ENCODE measurements at regions not wholly inside any gene's neighbourhood (a gene's known extent, or its start where the extent isn't known, plus 50 kb on each side); places are given as distances from the start of the nearest gene placed in this dataset.

DNA sequence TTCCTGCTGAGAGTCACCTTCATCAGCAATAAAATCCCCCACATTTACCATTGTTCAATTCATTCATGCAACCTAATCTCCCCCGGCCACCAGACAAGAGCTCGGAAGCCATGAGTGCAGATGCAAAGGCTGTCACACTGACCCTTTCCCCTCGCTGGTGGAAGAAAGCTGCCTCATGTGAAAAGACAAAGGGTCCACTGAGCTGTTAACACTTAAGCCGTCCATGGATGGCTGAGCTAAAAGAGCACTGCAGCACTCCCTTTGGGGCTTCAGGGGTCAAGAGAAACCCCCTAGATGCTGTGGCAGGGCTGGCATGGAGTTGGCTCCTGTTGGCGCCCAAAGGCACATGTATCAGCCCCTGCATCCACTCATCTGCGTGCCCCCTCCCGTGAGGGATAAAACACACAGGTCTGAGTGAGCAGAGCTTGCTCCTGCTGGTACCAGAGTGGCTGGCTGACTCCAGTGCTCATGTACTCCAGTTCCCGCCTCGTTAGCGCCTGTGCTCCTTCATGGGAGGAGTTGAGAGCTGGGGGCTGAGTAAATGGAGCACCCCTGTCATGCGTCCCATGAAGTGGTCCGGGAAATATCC is 216.5 kb downstream of the PDHA2 start:
- TF ChIP-seq FOXM1 (IDR thresholded peaks at IDR 0.05; ENCODE audit: borderline replicate concordance, low read depth) = no peak

DNA sequence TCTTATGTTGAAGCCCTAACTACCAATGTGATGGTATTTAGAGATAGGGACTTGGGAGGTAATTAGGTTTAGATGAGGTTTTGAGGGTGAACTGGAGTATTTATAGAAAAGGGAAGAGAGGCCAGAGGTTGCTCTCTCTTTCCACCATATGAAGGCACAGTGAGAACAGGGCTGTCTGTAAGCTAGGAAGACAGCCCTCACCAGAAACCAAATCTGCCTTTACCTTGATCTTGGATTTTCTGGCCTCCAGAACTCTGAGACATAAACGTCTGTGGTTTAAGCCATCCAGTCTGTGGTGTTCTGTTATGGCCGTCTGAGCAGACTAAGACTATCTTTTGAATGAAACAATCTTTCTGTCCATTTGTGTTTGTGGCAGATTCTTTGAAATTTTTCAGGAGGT is 223.7 kb downstream of the PDHA2 start:
- TF ChIP-seq CREB1 (IDR thresholded peaks at IDR 0.05; ENCODE audit: low read depth) (no peak), ZBTB7A (IDR thresholded peaks at IDR 0.05; ENCODE audit: low read depth) (no peak), NFIC (IDR thresholded peaks at IDR 0.05) (no peak), FOXM1 (IDR thresholded peaks at IDR 0.05; ENCODE audit: borderline replicate concordance, low read depth) (no peak), TEAD4 (IDR thresholded peaks at IDR 0.05) (no peak), YY1 (IDR thresholded peaks at IDR 0.05; ENCODE audit: low read depth) (no peak), RAD21 (IDR thresholded peaks at IDR 0.05; ENCODE audit: low read depth) (no peak), EP300 (IDR thresholded peaks at IDR 0.05; ENCODE audit: borderline replicate concordance) (no peak), CEBPB (IDR thresholded peaks at IDR 0.05) (no peak), TCF12 (IDR thresholded peaks at IDR 0.05; ENCODE audit: low read depth) (no peak), TAF1 (IDR thresholded peaks at IDR 0.05; ENCODE audit: low read depth) (no peak), EGR1 (IDR thresholded peaks at IDR 0.05) (no peak)
- TF ChIP-seq, protein P1, sequence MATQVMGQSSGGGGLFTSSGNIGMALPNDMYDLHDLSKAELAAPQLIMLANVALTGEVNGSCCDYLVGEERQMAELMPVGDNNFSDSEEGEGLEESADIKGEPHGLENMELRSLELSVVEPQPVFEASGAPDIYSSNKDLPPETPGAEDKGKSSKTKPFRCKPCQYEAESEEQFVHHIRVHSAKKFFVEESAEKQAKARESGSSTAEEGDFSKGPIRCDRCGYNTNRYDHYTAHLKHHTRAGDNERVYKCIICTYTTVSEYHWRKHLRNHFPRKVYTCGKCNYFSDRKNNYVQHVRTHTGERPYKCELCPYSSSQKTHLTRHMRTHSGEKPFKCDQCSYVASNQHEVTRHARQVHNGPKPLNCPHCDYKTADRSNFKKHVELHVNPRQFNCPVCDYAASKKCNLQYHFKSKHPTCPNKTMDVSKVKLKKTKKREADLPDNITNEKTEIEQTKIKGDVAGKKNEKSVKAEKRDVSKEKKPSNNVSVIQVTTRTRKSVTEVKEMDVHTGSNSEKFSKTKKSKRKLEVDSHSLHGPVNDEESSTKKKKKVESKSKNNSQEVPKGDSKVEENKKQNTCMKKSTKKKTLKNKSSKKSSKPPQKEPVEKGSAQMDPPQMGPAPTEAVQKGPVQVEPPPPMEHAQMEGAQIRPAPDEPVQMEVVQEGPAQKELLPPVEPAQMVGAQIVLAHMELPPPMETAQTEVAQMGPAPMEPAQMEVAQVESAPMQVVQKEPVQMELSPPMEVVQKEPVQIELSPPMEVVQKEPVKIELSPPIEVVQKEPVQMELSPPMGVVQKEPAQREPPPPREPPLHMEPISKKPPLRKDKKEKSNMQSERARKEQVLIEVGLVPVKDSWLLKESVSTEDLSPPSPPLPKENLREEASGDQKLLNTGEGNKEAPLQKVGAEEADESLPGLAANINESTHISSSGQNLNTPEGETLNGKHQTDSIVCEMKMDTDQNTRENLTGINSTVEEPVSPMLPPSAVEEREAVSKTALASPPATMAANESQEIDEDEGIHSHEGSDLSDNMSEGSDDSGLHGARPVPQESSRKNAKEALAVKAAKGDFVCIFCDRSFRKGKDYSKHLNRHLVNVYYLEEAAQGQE (IDR thresholded peaks at IDR 0.05; ENCODE audit: low read depth) = no peak
- TF ChIP-seq, protein P2, sequence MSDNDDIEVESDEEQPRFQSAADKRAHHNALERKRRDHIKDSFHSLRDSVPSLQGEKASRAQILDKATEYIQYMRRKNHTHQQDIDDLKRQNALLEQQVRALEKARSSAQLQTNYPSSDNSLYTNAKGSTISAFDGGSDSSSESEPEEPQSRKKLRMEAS (IDR thresholded peaks at IDR 0.05) = no peak
- TF ChIP-seq, protein P3, sequence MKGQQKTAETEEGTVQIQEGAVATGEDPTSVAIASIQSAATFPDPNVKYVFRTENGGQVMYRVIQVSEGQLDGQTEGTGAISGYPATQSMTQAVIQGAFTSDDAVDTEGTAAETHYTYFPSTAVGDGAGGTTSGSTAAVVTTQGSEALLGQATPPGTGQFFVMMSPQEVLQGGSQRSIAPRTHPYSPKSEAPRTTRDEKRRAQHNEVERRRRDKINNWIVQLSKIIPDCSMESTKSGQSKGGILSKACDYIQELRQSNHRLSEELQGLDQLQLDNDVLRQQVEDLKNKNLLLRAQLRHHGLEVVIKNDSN (IDR thresholded peaks at IDR 0.05) = no peak

DNA sequence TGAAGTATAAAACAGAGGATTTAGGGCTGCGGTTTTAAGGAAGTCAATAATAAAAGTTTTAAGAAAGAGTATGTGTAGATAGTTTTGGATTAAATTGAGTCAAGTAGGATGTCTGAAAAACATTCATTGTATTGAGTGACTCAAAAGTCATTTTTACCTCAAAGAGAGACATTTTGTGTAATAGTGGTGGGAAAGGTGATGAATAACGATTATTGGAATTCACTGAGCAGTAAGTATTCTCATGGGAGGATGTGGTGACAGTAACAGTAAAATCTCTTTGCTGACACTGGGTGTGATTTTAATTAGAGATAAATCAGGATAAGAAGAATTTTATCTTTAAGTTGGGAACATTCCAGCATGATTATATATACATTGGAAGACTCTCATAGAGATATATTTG is 233.6 kb downstream of the PDHA2 start:
- TF ChIP-seq, protein P1 (IDR thresholded peaks at IDR 0.05; ENCODE audit: low read depth) = no peak
- TF ChIP-seq NFIC (IDR thresholded peaks at IDR 0.05) (no peak), TAF1 (IDR thresholded peaks at IDR 0.05; ENCODE audit: low read depth) (no peak), TCF12 (IDR thresholded peaks at IDR 0.05; ENCODE audit: low read depth) (no peak), TEAD4 (IDR thresholded peaks at IDR 0.05) (no peak)
- TF ChIP-seq, protein P3 (IDR thresholded peaks at IDR 0.05) = no peak

DNA sequence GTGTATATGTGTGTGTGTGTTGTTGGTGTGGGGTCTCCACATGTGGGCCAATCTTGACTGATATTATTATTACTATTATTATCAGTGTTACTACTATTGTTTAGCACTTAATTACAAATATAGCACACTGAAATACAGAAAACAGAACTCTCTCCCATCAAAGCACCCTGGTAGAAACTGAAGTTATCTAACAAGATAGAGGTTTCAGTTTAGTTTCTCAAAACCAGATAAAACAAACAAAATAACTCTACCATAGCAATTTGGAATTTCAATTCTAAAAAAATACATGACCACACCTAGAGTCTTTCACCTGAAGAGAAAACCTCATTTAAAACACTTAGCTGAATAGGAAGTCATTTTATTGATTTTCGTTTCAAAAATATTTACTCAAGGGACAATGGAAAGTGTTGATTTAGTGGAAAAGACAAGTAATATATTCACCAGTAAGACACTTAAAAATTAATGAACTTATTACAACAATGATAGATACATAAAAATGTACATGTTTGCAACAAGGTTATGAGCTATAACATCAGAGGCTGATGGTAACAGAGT is 252.3 kb downstream of the PDHA2 start:
- no peak for TF ChIP-seq RAD21 (IDR thresholded peaks at IDR 0.05; ENCODE audit: low read depth)
- no peak for TF ChIP-seq FOXM1 (IDR thresholded peaks at IDR 0.05; ENCODE audit: borderline replicate concordance, low read depth)
- no peak for TF ChIP-seq ZBTB7A (IDR thresholded peaks at IDR 0.05; ENCODE audit: low read depth)
- TF ChIP-seq YY1 (IDR thresholded peaks at IDR 0.05; ENCODE audit: low read depth) = no peak
- TF ChIP-seq EP300 (IDR thresholded peaks at IDR 0.05; ENCODE audit: borderline replicate concordance) = no peak
- TF ChIP-seq TAF1 (IDR thresholded peaks at IDR 0.05; ENCODE audit: low read depth) = no peak
- no peak for TF ChIP-seq EGR1 (IDR thresholded peaks at IDR 0.05)
- TF ChIP-seq CEBPB (IDR thresholded peaks at IDR 0.05) = no peak
- TF ChIP-seq, protein P3 (IDR thresholded peaks at IDR 0.05) = no peak
- TF ChIP-seq, protein P2 (IDR thresholded peaks at IDR 0.05) = no peak

DNA sequence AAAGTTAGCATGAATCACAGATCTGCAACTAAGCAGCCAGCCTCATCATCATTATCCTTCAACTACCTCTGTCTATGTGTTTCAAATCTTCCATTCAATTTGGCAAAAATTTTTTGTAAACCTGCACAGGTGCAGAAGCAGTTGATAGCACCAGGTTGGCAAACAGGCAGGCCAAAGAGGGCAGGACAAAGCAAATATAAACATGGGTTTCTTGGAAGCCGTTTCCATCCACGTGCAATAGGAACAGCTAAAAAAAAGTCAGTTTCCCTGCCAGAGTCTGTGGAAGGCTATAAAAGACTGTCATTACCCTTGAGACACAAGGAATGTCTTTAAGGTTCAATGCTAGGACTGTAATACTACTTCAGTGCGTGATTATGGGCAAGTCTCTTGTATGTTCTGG is 253.2 kb downstream of the PDHA2 start:
- TF ChIP-seq ZBTB7A (IDR thresholded peaks at IDR 0.05; ENCODE audit: low read depth) (no peak), TEAD4 (IDR thresholded peaks at IDR 0.05) (no peak), TAF1 (IDR thresholded peaks at IDR 0.05; ENCODE audit: low read depth) (no peak), TCF12 (IDR thresholded peaks at IDR 0.05; ENCODE audit: low read depth) (no peak), FOXM1 (IDR thresholded peaks at IDR 0.05; ENCODE audit: borderline replicate concordance, low read depth) (no peak), CREB1 (IDR thresholded peaks at IDR 0.05; ENCODE audit: low read depth) (no peak)
- TF ChIP-seq, protein P2 (IDR thresholded peaks at IDR 0.05) = no peak
- TF ChIP-seq, protein P1 (IDR thresholded peaks at IDR 0.05; ENCODE audit: low read depth) = no peak
- TF ChIP-seq, protein P3 (IDR thresholded peaks at IDR 0.05) = no peak

Data from Ishikawa (cell line).